DMS153 (cell line): ENCODE measurements at regions not wholly inside any gene's neighbourhood (a gene's known extent, or its start where the extent isn't known, plus 50 kb on each side); places are given as distances from the start of the nearest gene placed in this dataset.
"Not testable (repeated sequence)": the region's sequence is repeated elsewhere in the genome, so short reads cannot be mapped to it uniquely, and the experiment has no call there.

Experiments
- DNase-seq: peaks from one replicate; lab custom pipeline; 2025; lab: John Stamatoyannopoulos, UW

- DNase-seq = no peak
Observed at GRCh38 chr4:25981749-25982148, 67.7 kb downstream of the SMIM20 start.

- no peak for DNase-seq
Observed at GRCh38 chr4:25982962-25983361, 68.9 kb downstream of the SMIM20 start.

DNA sequence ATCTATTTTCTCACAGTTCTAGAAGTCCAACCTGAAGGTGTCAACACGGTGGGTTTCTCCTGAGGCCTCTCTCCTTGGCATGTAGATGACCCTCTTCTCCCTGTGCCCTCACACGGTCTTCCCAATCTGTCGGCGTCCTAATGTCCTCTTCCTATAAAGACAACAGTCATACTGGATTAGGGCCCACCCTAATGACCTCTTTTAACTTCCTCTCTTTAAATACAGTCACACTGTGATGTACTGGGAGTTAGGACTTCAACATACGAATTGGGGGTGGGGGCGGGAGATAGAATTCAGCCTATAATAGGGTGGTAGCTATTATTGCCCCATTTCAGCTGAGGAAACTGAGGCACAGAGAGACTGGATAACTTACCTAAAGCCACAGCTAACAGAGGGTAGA is 70.2 kb downstream of the SMIM20 start:
- DNase-seq = no peak

GRCh38 chr4:25984796-25985195 is 70.8 kb downstream of the SMIM20 start:
- DNase-seq = no peak

DNA sequence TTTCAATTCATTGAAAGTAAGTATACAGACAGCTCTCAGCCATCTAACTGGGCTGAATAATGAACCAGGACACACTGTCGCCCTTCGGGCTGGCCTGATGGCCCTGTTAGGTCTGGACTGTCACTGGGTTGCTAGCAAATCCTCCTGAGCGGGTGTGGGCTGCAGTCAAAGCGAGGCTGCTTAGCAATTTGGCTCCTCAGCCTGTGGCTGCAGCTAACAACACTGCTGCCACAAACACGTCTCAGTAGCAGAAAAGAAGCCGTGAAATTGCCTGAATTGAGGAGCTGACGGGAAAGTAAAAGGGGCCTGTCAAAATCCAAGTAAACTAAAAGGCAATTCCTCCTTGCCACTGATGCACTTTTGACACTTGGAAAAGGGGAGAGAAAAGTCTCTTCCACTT is 72.8 kb downstream of the SMIM20 start:
- no peak for DNase-seq

DNA sequence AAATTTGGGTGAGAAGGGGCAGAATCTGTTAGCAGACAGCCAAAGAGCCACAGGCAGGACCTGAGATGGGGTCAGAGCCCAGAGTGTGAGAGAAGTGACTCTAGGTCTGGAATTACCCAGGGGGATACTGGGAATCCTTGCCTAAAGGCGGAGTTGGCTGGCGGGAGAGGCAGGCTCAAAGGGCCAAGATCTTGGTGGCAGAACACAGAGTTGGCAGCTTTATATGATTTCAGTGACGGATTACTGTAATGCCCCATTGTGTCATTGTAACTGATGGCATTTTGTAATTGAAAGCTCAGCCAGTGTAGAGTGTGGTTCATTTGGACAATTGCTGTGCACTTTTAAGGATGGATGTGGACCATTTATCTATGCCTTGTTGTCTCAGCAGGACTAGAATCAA is 77.3 kb downstream of the SMIM20 start:
- DNase-seq = no peak

DNA sequence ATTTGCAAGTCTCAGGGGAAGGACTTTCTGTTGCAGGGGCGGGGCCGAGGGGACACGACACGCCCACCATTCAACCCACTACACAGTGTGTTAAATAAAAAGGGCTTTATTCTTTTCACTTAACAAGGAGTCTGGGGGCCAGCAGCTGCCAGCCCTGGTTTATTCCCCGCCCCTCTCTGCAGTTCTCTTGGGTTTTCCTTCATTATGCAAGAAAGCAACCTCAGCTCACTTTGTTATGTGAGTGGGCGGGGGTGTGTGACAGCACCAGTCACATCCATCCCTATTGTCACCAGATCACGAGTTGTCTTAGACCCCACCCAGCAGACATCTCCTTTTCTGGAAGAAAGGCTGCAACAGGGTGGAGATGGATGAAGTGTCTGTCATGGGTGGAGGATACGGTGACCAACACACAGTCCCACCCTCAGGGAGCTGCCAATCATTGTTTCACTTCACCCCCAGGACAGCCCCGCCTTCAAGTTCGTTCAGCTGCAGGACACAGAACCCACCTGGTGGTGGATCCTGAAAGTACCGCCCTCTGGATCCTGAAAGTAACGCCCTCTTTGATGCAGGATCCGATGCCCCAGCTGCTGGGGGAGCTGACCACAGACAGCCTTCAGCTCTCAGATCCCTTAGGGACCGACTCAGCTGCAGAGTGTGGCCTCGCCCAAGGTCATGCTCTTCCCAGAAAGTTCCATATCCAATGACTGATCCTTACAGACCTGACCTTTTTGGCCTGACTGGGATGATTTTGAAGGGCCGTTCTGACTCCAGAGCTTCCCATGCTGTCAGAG is 79.6 kb downstream of the SMIM20 start:
- DNase-seq = no peak

- not testable (repeated sequence) for DNase-seq
Observed at GRCh38 chr4:25994577-25994976, 80.6 kb downstream of the SMIM20 start.

DNA sequence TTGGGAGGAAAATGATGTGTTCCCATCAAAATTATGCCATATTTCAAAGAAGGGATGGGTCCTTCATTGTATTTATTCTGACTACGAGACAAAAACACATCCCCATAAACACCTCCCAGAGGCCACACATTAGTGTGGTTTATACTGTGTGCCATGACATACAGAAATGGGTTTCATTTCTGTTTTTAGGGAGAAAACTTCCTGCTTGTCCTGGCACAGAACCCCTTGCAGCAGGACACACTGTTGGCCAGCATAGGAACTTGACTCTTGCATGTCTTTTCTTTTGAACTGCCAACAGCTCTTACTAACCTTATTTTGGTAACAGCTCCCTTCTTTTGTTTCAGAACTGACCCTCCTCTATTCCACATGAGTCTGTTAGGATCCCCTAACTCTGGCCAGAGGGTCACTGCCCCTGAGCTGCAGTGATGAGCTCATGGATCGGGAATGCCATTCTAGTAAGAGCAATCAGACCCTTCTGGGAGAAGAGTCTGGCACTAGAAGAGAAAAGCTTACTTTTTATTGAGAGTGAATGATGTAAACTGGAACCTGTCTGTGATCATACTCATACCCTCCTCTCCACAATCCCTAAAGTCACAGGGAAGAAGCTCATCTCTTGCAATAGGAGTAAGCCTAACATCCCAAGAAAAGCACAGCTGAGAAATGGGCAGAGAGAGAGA is 86.4 kb downstream of the SMIM20 start:
- DNase-seq = no peak

- DNase-seq = no peak
Observed at GRCh38 chr4:26001413-26001812, 87.4 kb downstream of the SMIM20 start.

DNA sequence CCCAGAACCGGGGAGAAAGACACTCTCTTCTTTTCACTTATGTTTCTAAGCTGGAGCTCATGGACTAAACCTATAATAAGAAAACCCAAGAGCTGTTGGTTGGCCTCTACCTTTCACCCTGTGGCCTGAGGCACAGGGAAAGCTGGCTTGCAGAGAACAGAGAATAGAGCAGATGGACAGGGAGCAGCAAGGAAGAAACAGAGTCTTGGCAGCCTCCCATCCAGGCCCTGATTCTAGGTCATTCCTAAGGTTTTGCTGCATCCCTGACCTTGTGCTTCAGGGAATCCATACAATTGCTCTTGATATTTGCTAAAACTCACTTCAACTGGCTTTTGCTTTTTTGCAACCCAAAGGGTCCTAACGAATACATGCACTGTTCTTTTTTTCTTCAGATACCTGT is 87.8 kb downstream of the SMIM20 start:
- DNase-seq = no peak

GRCh38 chr4:26003056-26003455 is 89.0 kb downstream of the SMIM20 start:
- no peak for DNase-seq

DNA sequence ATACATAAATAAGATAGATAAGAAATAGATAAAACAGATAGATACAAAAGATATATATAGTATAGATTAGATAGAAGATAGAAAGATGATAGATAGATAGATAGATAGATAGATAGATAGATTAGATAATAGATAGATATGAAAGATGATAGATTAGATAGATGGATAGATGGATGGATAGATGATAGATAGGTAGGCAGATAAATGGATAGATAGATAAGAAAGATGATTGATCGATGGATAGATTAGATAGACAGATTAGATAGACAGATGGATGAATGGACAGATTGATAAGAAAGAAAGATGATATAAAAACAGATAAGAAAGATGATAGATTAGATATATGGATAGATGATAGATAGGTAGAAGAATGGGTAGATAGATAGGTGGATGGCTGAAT is 90.3 kb downstream of the SMIM20 start:
- no peak for DNase-seq

GRCh38 chr4:26005764-26006163 is 91.7 kb downstream of the SMIM20 start:
- DNase-seq = no peak

GRCh38 chr4:26008737-26009136 is 94.7 kb downstream of the SMIM20 start:
- no peak for DNase-seq

DNA sequence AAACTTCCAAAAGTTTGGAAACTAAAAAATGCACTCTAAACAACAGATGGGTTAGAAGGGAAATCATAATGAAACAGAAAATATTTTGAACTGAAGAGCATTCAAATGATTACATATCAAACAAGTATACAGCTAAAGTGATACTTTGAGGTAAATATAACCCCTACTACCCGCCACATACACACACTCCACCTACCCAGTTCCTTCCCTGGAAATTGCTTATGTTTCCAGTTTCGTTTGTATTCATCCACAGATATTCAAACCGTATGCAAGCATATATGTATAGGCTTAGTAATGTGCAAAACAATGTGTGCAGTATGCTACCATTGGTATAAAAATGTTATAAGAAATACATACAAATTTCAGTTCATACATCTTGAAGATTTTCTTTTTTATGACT is 95.5 kb downstream of the SMIM20 start:
- DNase-seq = no peak

DNA sequence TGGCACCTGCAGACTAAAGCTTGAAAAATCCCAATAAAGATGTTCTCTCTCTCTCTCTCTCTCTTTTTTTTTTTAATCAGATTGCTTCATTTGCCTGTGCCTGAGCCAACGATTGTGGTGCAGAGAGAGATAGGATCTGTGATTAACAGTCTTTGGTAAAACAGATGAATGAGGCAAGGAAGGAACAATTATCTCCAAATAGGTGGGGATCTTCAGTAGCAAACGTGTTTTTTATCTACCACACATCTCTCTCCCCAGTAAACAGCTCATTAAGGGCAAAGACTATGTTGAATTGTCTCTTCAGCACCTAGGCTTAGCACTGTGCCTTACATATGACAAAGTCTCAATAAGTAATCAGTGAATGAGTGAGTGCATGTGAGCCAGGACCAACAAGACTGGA is 96.3 kb downstream of the SMIM20 start:
- DNase-seq = no peak

DNA sequence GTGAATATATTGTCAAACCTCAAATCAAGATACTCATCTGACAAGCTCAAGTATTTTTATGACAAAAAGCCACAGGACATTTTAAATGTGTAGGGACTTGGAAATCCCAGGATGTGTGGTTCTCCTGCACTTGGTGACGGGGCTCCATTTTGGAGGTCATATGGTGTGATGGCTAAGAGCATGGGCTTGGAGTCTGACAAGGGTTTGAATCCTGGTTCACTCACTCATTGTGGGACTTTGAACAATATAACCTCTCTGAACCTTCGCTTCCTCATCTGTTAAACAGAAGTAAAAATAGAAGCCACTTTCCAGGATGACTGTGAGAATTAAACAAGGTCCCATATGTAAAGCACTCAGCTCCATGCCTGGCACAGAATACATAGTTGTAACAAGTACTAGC is 99.6 kb downstream of the SMIM20 start:
- DNase-seq = no peak

DNA sequence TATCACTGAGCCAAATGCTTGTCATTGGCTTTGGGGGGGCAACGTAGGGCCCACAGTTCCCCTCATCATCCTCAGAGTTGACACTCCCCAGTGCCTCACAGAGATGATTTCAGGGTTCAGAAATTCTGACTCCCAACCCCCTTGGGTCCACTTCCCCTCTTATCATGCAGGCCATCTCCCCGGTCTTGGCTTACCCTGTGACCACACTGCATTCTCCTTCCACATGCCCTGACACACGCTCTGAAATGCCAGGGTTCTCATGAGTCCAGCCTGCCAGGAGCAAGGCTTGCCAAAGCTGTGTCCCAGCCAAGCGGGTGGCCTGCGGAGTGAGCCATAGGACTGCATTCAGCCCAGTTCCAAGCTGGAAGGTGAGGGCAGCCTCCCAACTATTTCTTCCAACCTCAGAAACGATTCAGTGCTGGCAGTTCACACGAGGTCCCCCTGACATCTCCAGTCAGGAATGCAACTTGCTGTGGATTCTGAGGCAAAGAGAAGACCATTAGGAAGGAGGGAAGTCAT is 101.2 kb downstream of the SMIM20 start:
- DNase-seq = no peak

GRCh38 chr4:26015906-26016305 is 101.9 kb downstream of the SMIM20 start:
- no peak for DNase-seq

GRCh38 chr4:26017531-26017930 is 103.5 kb downstream of the SMIM20 start:
- DNase-seq = no peak

GRCh38 chr4:26017961-26018700 is 104.1 kb downstream of the SMIM20 start:
- DNase-seq = not testable (repeated sequence)
